Natural killer cell (primary cell): ENCODE measurements at regions not wholly inside any gene's neighbourhood (a gene's known extent, or its start where the extent isn't known, plus 50 kb on each side); places are given as distances from the start of the nearest gene placed in this dataset.

Experiments
- ATAC-seq, 3 donors: fragments of 150-1000 bp in 2 of 3; fragments of 200-7000 bp in 1 of 3; cut with Tn5 transposase; 1 replicate in 1 of 3; 2 replicates in 2 of 3; pipeline ENCODE4 v1.10.0; 2021; ENCODE audit warnings: mild to moderate bottlenecking in 2 of 3, moderate library complexity in 2 of 3
- DNase-seq, 2 donors: peaks; one replicate each; pipeline versions ENCODE4 v3.0.0 to v3.0.0-alpha.2; 2013 to 2021; ENCODE audit warnings: mixed read lengths in 1 of 2
- H3K27ac ChIP-seq: one replicate; pipeline ENCODE4 v1.5.1; 2013; ENCODE audit warnings: mild to moderate bottlenecking, low read length
- H3K27me3 ChIP-seq: one replicate; pipeline ENCODE4 v1.6.1; 2013; ENCODE audit warnings: low read length; ENCODE audit not compliant: control insufficient read depth, insufficient read depth
- H3K36me3 ChIP-seq: one replicate; pipeline ENCODE4 v1.6.1; 2013; ENCODE audit warnings: low read length; ENCODE audit not compliant: control insufficient read depth, insufficient read depth
- H3K4me1 ChIP-seq: one replicate; pipeline ENCODE4 v1.6.1; 2013; ENCODE audit warnings: low read length; ENCODE audit not compliant: control insufficient read depth, insufficient read depth
- H3K4me3 ChIP-seq: one replicate; pipeline ENCODE4 v1.5.1; 2013; ENCODE audit warnings: low read length
- H3K9me3 ChIP-seq: one replicate; pipeline ENCODE4 v1.6.1; 2013; ENCODE audit warnings: low read length; ENCODE audit not compliant: control insufficient read depth, insufficient read depth
- H3K27ac Mint-ChIP-seq, 2 donors: one replicate each; pipeline ENCODE4 v1.8.0; 2022; ENCODE audit warnings: mild to moderate bottlenecking in 2 of 2, mixed read lengths in 2 of 2, moderate library complexity in 1 of 2
- H3K27me3 Mint-ChIP-seq, 2 donors: one replicate each; pipeline ENCODE4 v1.8.0; 2022; ENCODE audit warnings: low read depth in 2 of 2, mixed read lengths in 2 of 2
- H3K36me3 Mint-ChIP-seq: one replicate; pipeline ENCODE4 v1.8.0; 2022; ENCODE audit warnings: mixed read lengths
- H3K4me1 Mint-ChIP-seq, 2 donors: one replicate each; pipeline ENCODE4 v1.8.0; 2022; ENCODE audit warnings: mixed read lengths in 2 of 2
- H3K4me3 Mint-ChIP-seq: one replicate; pipeline ENCODE4 v1.8.0; 2022; ENCODE audit warnings: mild to moderate bottlenecking, moderate library complexity, mixed read lengths
- H3K9me3 Mint-ChIP-seq, 2 donors: one replicate each; pipeline ENCODE4 v1.8.0; 2022; ENCODE audit warnings: mixed read lengths in 2 of 2
- CTCF ChIP-seq: fragments of 200-600 bp; IDR thresholded peaks from one replicate; pipeline ENCODE4 v1.8.0; 2022; ENCODE audit warnings: antibody characterized with exemption
- WGBS: methylation state at CpG from one replicate; pipeline ENCODE4 v1.1.7; 2013; ENCODE audit warnings: missing lambda C conversion rate; ENCODE audit not compliant: insufficient coverage; 5-methylcytosine and 5-hydroxymethylcytosine counted together
- intact Hi-C: fragments of 100-400 bp; cut with micrococcal nuclease; formaldehyde crosslinking; loops from one replicate; pipeline ENCODE4 v1.14.2; 2022

GRCh38 chr11:23723861-23724260, 773.0 kb upstream of the LUZP2 start:
- no peak for DNase-seq
- Histone ChIP-seq H3K27me3 (no peaks in the 10 kb centered on the region), H3K4me1 (no peaks in the 10 kb centered on the region), H3K4me3 (no peak overlapping the region), H3K9me3 (no peaks in the 10 kb centered on the region), H3K27ac (no peak overlapping the region), H3K36me3 (no peaks in the 10 kb centered on the region)
- no peak for TF ChIP-seq CTCF
- WGBS = 85% methylated on average over 1 of the region's 1 CpG
- Mint-ChIP-seq H3K36me3 (no peaks in the 10 kb centered on the region), H3K27me3 (no peaks in the 10 kb centered on the region), H3K4me1 (peaks cover 0 to 10% of the 10 kb centered on the region in 2 donors), H3K9me3 (no peaks in the 10 kb centered on the region), H3K27ac (no peak overlapping the region), H3K4me3 (no peak overlapping the region)
- ATAC-seq = no peak
- intact Hi-C loops = no loop called here

- H3K9me3 ChIP-seq = no peaks in the 10 kb centered on the region
- no peak overlapping the region for H3K27ac ChIP-seq
- no peaks in the 10 kb centered on the region for H3K4me1 ChIP-seq
- no peaks in the 10 kb centered on the region for H3K27me3 Mint-ChIP-seq
- no peaks in the 10 kb centered on the region for H3K9me3 Mint-ChIP-seq
- no peaks in the 10 kb centered on the region for H3K36me3 Mint-ChIP-seq
- H3K4me3 Mint-ChIP-seq = no peak overlapping the region
- intact Hi-C loops = no loop called here
- no peak overlapping the region for H3K27ac Mint-ChIP-seq
- H3K4me3 ChIP-seq = no peak overlapping the region
- H3K4me1 Mint-ChIP-seq = peaks cover 0 to 6% of the 10 kb centered on the region in 2 donors
- WGBS = 95% methylated on average over 5 of the region's 5 CpGs
- no peak for TF ChIP-seq CTCF
- no peak for DNase-seq
- no peak for ATAC-seq
- H3K36me3 ChIP-seq = no peaks in the 10 kb centered on the region
- no peaks in the 10 kb centered on the region for H3K27me3 ChIP-seq
Measured at GRCh38 chr11:23725752-23726151, 771.1 kb upstream of the LUZP2 start.

- H3K27ac Mint-ChIP-seq = no peak overlapping the region
- no peak for ATAC-seq
Measured at GRCh38 chr11:23727387-23727786, 769.5 kb upstream of the LUZP2 start.

More at GRCh38 chr11:23727387-23727786, 769.5 kb upstream of the LUZP2 start:
- no peak for TF ChIP-seq CTCF
- H3K9me3 ChIP-seq = no peaks in the 10 kb centered on the region
- H3K27me3 ChIP-seq = no peaks in the 10 kb centered on the region
- Mint-ChIP-seq H3K36me3 (no peaks in the 10 kb centered on the region), H3K27me3 (no peaks in the 10 kb centered on the region), H3K4me1 (peaks cover 0 to 6% of the 10 kb centered on the region in 2 donors), H3K9me3 (no peaks in the 10 kb centered on the region), H3K4me3 (no peak overlapping the region)
- no peak overlapping the region for H3K27ac ChIP-seq
- H3K36me3 ChIP-seq = no peaks in the 10 kb centered on the region
- H3K4me3 ChIP-seq = no peak overlapping the region
- no peak for DNase-seq
- intact Hi-C loops = no loop called here
- no peaks in the 10 kb centered on the region for H3K4me1 ChIP-seq
